DOHH2 (cell line): ENCODE measurements at regions not wholly inside any gene's neighbourhood (a gene's known extent, or its start where the extent isn't known, plus 50 kb on each side); places are given as distances from the start of the nearest gene placed in this dataset.

ENCODE experiments used
- H3F3A ChIP-seq: fragments of 200-600 bp; sonication (generic), shearing (Covaris generic); 2 replicates; pipeline ENCODE4 v1.6.0; 2016; ENCODE audit warnings: antibody characterized with exemption, mild to moderate bottlenecking; ENCODE audit not compliant: control insufficient read depth, insufficient read depth
- H3K27ac ChIP-seq: fragments of 200-600 bp; sonication (generic); 2 replicates; pipeline ENCODE4 v1.5.1; 2014; ENCODE audit warnings: low read depth, mild to moderate bottlenecking, low read length, moderate library complexity
- H3K27me3 ChIP-seq: fragments of 200-600 bp; sonication (generic); 2 replicates; pipeline ENCODE4 v1.6.1; 2014; ENCODE audit warnings: mild to moderate bottlenecking, low read length, mixed read lengths; ENCODE audit not compliant: control insufficient read depth
- H3K36me3 ChIP-seq: fragments of 200-600 bp; sonication (generic); 2 replicates; pipeline ENCODE4 v1.6.1; 2014; ENCODE audit warnings: mild to moderate bottlenecking, low read length, moderate library complexity, mixed read lengths; ENCODE audit not compliant: control insufficient read depth
- H3K4me1 ChIP-seq: fragments of 200-600 bp; sonication (generic); 2 replicates; pipeline ENCODE4 v1.6.1; 2014; ENCODE audit warnings: mild to moderate bottlenecking, low read length, mixed read lengths; ENCODE audit not compliant: control insufficient read depth
- H3K4me2 ChIP-seq: fragments of 200-600 bp; sonication (generic); 2 replicates; pipeline ENCODE4 v1.6.0; 2014; ENCODE audit warnings: mild to moderate bottlenecking, low read length, moderate library complexity
- H3K4me3 ChIP-seq: fragments of 200-600 bp; sonication (generic); 2 replicates; pipeline ENCODE4 v1.5.1; 2014; ENCODE audit warnings: mild to moderate bottlenecking, low read length, mixed read lengths
- H3K79me2 ChIP-seq: fragments of 200-600 bp; sonication (generic); 2 replicates; pipeline ENCODE4 v1.6.1; 2014; ENCODE audit warnings: mild to moderate bottlenecking, low read length, mixed read lengths; ENCODE audit not compliant: control insufficient read depth
- H3K9me2 ChIP-seq: fragments of 200-600 bp; sonication (generic); replicated peaks from 2 replicates; pipeline ENCODE4 v1.6.1; 2014; ENCODE audit warnings: mild to moderate bottlenecking, low read length, mixed read lengths; ENCODE audit not compliant: control insufficient read depth
- H3K9me3 ChIP-seq: fragments of 200-600 bp; sonication (generic); 2 replicates; pipeline ENCODE4 v1.6.1; 2014; ENCODE audit warnings: antibody characterized with exemption, low read length, mixed read lengths; ENCODE audit not compliant: control insufficient read depth, insufficient read depth
- H4K20me1 ChIP-seq: fragments of 200-600 bp; sonication (generic); 2 replicates; pipeline ENCODE4 v1.6.0; 2014; ENCODE audit warnings: low read depth, mild to moderate bottlenecking, antibody characterized with exemption, low read length, moderate library complexity; ENCODE audit not compliant: control insufficient read depth, insufficient read depth
- CTCF ChIP-seq: fragments of 200-600 bp; sonication (generic); IDR thresholded peaks from one replicate; pipeline ENCODE4 v1.5.1; 2014; ENCODE audit warnings: antibody characterized with exemption, mild to moderate bottlenecking, low read depth, low read length; ENCODE audit not compliant: poor library complexity, severe bottlenecking
- EZH2phosphoT487 ChIP-seq: fragments of 200-600 bp; sonication (generic); IDR thresholded peaks from 2 replicates; pipeline ENCODE4 v1.6.1; 2017; ENCODE audit warnings: borderline replicate concordance, mild to moderate bottlenecking, antibody characterized with exemption, low read length, moderate library complexity, mixed read lengths

GRCh38 chr13:47680748-47681147, 320.3 kb downstream of the SUCLA2 start:
- Histone ChIP-seq H3K79me2 (no peaks in the 10 kb centered on the region), H3K4me1 (no peaks in the 10 kb centered on the region), H3K4me3 (no peak overlapping the region), H3K27me3 (peaks cover 3% of the 10 kb centered on the region; the same call in 1 of the 2 replicates), H4K20me1 (no peaks in the 10 kb centered on the region), H3K9me3 (no peaks in the 10 kb centered on the region), H3K4me2 (no peak overlapping the region), H3K36me3 (no peaks in the 10 kb centered on the region), H3K27ac (no peak overlapping the region), H3K9me2 (no peaks in the 10 kb centered on the region), H3F3A (no peaks in the 10 kb centered on the region)
- TF ChIP-seq CTCF (no peak), EZH2phosphoT487 (no peak)

- Histone ChIP-seq H3K9me3 (no peaks in the 10 kb centered on the region), H3K4me3 (no peak overlapping the region), H4K20me1 (no peaks in the 10 kb centered on the region), H3F3A (no peaks in the 10 kb centered on the region), H3K4me1 (no peaks in the 10 kb centered on the region), H3K4me2 (no peak overlapping the region), H3K27ac (no peak overlapping the region), H3K27me3 (peaks cover 3% of the 10 kb centered on the region; the same call in 1 of the 2 replicates), H3K79me2 (no peaks in the 10 kb centered on the region), H3K36me3 (no peaks in the 10 kb centered on the region), H3K9me2 (no peaks in the 10 kb centered on the region)
- TF ChIP-seq CTCF (no peak), EZH2phosphoT487 (no peak)
These were observed 321.7 kb downstream of the SUCLA2 start for GRCh38 chr13:47679401-47679800.

GRCh38 chr13:47678201-47678968, 322.7 kb downstream of the SUCLA2 start:
- Histone ChIP-seq H3K9me3 (no peaks in the 10 kb centered on the region), H4K20me1 (no peaks in the 10 kb centered on the region), H3F3A (no peaks in the 10 kb centered on the region), H3K27me3 (peaks cover 3% of the 10 kb centered on the region; the same call in 1 of the 2 replicates), H3K79me2 (no peaks in the 10 kb centered on the region), H3K36me3 (no peaks in the 10 kb centered on the region), H3K27ac (no peak overlapping the region), H3K9me2 (no peaks in the 10 kb centered on the region), H3K4me1 (no peaks in the 10 kb centered on the region), H3K4me3 (no peak overlapping the region), H3K4me2 (no peak overlapping the region)
- no peak for TF ChIP-seq EZH2phosphoT487
- no peak for TF ChIP-seq CTCF
